HL-60 (cell line): ENCODE measurements at regions not wholly inside any gene's neighbourhood (a gene's known extent, or its start where the extent isn't known, plus 50 kb on each side); places are given as distances from the start of the nearest gene placed in this dataset.

ENCODE experiments used
- DNase-seq, 2 experiments: peaks; one replicate each; pipeline ENCODE4 v3.0.0-alpha.2; 2010 to 2020; ENCODE audit warnings: low read depth in 1 of 2, low spot score in 1 of 2
- H3K27ac ChIP-seq: fragments of 250-450 bp; sonication (Bioruptor Pico); replicated peaks from 2 replicates; pipeline ENCODE4 v1.5.1; 2020; ENCODE audit warnings: mild to moderate bottlenecking, moderate library complexity
- H3K27me3 ChIP-seq: fragments of 250-450 bp; sonication (Bioruptor Pico); 2 replicates; pipeline ENCODE4 v1.5.1; 2021; ENCODE audit warnings: mild to moderate bottlenecking, moderate library complexity; ENCODE audit not compliant: insufficient read depth, poor library complexity, severe bottlenecking
- H3K4me3 ChIP-seq: replicated peaks from 2 replicates; pipeline ENCODE4 v1.5.1; 2011; ENCODE audit warnings: mild to moderate bottlenecking, control low read depth, low read length; ENCODE audit not compliant: insufficient read depth
- GABPA ChIP-seq: IDR thresholded peaks from 2 replicates; pipeline ENCODE4 v1.6.1; 2012; ENCODE audit warnings: low read depth
- POLR2AphosphoS5 ChIP-seq: IDR thresholded peaks from 2 replicates; pipeline ENCODE4 v1.6.1; 2012; ENCODE audit warnings: low read depth
- SPI1 ChIP-seq: IDR thresholded peaks from 2 replicates; pipeline ENCODE4 v1.6.1; 2012; ENCODE audit warnings: low read depth, mild to moderate bottlenecking, borderline replicate concordance
- TF ChIP-seq, protein P1 (sequence below): IDR thresholded peaks from 2 replicates; pipeline ENCODE4 v1.6.1; 2012; ENCODE audit warnings: low read depth; ENCODE audit not compliant: insufficient replicate concordance
- TF ChIP-seq, protein P2 (sequence below): IDR thresholded peaks from one replicate; pipeline ENCODE4 v1.5.1; 2011; ENCODE audit warnings: low read length, control low read depth, inconsistent platforms; ENCODE audit not compliant: insufficient read depth

DNA sequence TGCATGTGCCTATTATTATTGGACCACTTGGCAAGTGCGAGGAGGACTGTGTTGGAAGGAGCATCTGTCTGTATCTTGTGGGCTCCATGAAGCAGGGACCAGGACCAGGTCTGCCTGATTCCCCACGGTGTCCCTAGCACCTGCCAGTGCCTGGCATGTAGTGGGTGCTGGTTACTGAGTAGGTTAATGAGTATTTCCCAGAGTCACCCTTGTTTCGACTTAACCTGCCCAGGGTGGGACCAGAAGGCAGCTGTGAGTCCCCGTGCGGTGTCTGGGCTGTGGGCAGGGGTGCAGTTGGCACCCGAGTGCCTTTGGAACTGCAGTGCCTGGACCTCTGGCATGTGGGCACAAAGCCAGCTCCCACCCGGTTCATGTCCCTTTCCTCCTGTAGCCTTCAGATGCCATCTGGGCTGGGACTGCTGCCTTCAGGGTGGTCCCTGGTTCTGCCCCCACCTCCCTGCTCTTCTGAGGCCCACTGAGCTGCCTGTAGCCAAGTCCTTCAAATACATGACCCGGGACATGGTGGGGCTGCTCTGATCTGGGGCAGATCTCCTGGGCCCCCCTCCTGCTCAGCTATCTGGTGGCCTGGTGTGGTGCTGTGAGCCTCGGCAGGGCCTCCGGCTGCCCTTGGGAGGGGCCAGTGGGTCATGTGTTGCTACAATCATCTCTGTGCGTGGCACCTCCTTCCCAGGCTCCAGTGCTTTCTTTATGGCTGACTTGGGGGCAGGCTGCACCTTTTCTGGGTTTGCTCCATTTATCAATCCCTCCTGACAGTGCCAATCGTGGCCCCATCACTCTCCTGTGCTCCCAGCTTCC, 53.0 kb upstream of the SORCS2 start:
- DNase-seq: no peak
- no peak overlapping the region for H3K27ac ChIP-seq
- H3K4me3 ChIP-seq: no peak overlapping the region
- H3K27me3 ChIP-seq: no peaks in the 10 kb centered on the region
- TF ChIP-seq, protein P1, sequence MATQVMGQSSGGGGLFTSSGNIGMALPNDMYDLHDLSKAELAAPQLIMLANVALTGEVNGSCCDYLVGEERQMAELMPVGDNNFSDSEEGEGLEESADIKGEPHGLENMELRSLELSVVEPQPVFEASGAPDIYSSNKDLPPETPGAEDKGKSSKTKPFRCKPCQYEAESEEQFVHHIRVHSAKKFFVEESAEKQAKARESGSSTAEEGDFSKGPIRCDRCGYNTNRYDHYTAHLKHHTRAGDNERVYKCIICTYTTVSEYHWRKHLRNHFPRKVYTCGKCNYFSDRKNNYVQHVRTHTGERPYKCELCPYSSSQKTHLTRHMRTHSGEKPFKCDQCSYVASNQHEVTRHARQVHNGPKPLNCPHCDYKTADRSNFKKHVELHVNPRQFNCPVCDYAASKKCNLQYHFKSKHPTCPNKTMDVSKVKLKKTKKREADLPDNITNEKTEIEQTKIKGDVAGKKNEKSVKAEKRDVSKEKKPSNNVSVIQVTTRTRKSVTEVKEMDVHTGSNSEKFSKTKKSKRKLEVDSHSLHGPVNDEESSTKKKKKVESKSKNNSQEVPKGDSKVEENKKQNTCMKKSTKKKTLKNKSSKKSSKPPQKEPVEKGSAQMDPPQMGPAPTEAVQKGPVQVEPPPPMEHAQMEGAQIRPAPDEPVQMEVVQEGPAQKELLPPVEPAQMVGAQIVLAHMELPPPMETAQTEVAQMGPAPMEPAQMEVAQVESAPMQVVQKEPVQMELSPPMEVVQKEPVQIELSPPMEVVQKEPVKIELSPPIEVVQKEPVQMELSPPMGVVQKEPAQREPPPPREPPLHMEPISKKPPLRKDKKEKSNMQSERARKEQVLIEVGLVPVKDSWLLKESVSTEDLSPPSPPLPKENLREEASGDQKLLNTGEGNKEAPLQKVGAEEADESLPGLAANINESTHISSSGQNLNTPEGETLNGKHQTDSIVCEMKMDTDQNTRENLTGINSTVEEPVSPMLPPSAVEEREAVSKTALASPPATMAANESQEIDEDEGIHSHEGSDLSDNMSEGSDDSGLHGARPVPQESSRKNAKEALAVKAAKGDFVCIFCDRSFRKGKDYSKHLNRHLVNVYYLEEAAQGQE: no peak
- TF ChIP-seq, protein P2, sequence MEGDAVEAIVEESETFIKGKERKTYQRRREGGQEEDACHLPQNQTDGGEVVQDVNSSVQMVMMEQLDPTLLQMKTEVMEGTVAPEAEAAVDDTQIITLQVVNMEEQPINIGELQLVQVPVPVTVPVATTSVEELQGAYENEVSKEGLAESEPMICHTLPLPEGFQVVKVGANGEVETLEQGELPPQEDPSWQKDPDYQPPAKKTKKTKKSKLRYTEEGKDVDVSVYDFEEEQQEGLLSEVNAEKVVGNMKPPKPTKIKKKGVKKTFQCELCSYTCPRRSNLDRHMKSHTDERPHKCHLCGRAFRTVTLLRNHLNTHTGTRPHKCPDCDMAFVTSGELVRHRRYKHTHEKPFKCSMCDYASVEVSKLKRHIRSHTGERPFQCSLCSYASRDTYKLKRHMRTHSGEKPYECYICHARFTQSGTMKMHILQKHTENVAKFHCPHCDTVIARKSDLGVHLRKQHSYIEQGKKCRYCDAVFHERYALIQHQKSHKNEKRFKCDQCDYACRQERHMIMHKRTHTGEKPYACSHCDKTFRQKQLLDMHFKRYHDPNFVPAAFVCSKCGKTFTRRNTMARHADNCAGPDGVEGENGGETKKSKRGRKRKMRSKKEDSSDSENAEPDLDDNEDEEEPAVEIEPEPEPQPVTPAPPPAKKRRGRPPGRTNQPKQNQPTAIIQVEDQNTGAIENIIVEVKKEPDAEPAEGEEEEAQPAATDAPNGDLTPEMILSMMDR: no peak
- TF ChIP-seq POLR2AphosphoS5 (no peak), GABPA (no peak), SPI1 (no peak)

DNA sequence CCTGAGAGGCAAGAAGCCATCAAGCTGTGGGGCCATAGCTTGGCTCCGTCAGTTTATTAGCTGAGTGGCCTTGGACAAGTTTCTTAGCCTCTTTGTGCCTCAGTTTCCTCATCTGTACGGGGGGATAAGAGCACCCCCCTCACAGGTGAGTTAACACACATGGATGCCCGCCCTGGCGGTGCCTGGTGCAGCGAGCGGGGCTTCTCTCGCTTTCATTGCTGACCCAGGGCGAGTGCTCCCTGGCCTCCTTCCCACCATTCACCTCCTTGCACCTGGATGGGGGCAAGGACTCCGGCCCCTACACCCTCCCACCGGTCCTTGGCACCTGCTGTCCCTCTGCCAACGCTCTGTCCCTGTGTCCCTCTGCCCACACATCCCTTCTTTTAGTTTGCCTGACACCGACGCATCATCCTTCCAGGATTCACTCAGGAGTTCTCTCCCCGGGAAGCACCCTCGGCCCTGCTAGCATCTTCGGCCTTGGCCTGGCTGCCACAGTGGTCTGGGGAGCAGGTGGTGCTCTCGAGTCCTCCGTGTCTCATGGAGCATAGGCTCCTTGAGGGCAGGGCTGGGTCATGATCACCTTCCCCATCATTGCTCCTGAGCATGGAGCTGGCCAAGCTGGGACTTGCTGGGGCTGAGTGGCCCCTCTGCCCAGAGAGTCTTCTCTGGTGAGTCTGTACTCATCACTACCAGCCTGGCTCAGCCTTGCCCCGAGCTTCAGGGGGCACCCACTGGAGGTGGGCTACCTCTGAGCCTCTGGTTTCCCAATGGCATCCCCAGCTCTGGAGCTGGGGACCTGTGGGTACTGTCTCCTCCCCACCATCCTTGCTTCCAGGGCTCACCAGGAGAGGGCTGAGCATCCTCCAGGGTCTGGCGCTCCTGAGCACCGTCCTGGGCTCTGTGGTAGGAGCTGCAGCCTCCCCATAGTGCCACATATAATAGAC, 53.8 kb upstream of the SORCS2 start:
- Histone ChIP-seq H3K27ac (no peak overlapping the region), H3K4me3 (no peak overlapping the region), H3K27me3 (no peaks in the 10 kb centered on the region)
- DNase-seq: no peak
- no peak for TF ChIP-seq POLR2AphosphoS5
- TF ChIP-seq, protein P2: no peak
- no peak for TF ChIP-seq SPI1
- TF ChIP-seq, protein P1: no peak
- TF ChIP-seq GABPA: no peak

DNA sequence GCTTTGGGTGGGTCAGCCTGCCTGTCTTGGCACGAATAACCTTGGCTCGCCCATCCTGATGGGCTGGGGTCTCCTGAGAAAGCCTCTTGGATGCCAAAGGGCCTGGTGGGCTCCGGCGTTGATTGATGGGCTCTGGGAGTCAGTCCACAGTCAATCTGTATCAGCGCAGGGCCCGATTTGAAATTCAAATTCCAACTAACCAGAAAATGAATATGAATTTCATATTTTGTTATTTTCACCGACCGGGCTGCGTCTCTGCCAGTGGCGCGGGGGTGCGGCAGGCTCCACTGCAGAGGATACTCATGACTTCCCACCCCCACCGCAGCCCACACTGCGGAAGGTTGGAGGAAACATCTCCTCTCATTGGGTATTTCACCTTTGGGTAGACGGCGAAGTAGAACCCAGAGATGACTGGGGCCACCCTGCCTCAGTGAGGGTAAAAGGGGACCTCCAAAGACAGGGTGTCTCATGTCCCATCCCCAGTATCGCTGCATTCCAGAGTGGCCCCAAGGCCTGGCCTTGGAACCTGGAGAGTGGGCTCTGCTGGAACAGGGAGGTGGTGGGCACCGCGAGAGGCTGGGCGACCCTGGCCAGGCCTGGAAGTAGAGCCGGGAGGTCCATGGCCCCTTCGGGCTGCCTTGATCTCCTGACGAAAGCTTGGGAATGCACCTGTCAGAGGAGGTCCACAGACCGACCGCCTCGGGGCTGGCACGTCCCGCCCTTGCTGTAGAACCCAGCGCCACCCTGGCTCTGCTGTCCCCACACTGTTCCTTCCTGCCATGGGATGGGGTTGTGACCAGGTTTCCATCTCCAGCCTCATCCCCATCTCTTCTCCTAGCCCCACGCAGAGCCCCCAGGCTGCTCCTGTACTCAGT, 54.8 kb upstream of the SORCS2 start:
- H3K4me3 ChIP-seq: no peak overlapping the region
- no peaks in the 10 kb centered on the region for H3K27me3 ChIP-seq
- no peak for TF ChIP-seq SPI1
- TF ChIP-seq GABPA: no peak
- TF ChIP-seq, protein P1: no peak

More for the DNA sequence above, 54.8 kb upstream of the SORCS2 start:
- H3K27ac ChIP-seq: no peak overlapping the region
- DNase-seq: no peak
